H1 (cell line): ENCODE measurements at regions not wholly inside any gene's neighbourhood (a gene's known extent, or its start where the extent isn't known, plus 50 kb on each side); places are given as distances from the start of the nearest gene placed in this dataset.

Experiments used
- CTCF ChIA-PET: fragments of 300-600 bp; sonication (Branson Sonifier 250); formaldehyde crosslinking; loops from one replicate; lab custom pipeline; 2021; ENCODE audit not compliant: partially characterized antibody; lab: Charles Lee
- POLR2A ChIA-PET: fragments of 300-600 bp; sonication (Branson Sonifier 250); formaldehyde crosslinking; loops from one replicate; lab custom pipeline; 2021; ENCODE audit warnings: inconsistent platforms; ENCODE audit not compliant: partially characterized antibody; lab: Charles Lee
- DNase-seq, 2 experiments: peaks; one replicate each; pipeline versions ENCODE4 v3.0.0 to v3.0.0-alpha.2; 2010 to 2022; ENCODE audit warnings: low spot score in 2 of 2, low read depth in 1 of 2, mixed read lengths in 1 of 2
- FAIRE-seq: peaks from 2 replicates; lab custom pipeline; 2011; peaks lifted over from hg19 to GRCh38; lab: Jason Lieb, UNC
- H2AFZ ChIP-seq: 2 replicates; pipeline ENCODE4 v1.8.1; 2012; ENCODE audit warnings: low read length, inconsistent platforms
- H2AK5ac ChIP-seq: 2 replicates; pipeline ENCODE4 v1.6.1; 2013; ENCODE audit warnings: low read depth, low read length
- H2BK120ac ChIP-seq: replicated peaks from 2 replicates; pipeline ENCODE3; 2013; ENCODE audit warnings: low read depth, low read length, inconsistent platforms
- H2BK12ac ChIP-seq: 2 replicates; pipeline ENCODE4 v1.6.1; 2013; ENCODE audit warnings: low read depth, low read length
- H2BK15ac ChIP-seq: 2 replicates; pipeline ENCODE4 v1.6.1; 2013; ENCODE audit warnings: low read length
- H2BK20ac ChIP-seq: 2 replicates; pipeline ENCODE4 v1.6.1; 2013; ENCODE audit warnings: low read length
- H2BK5ac ChIP-seq: 2 replicates; pipeline ENCODE4 v1.6.1; 2013; ENCODE audit warnings: low read depth, low read length
- H3K14ac ChIP-seq: 2 replicates; pipeline ENCODE4 v1.6.1; 2013; ENCODE audit warnings: inconsistent platforms; ENCODE audit not compliant: insufficient read length
- H3K18ac ChIP-seq: 2 replicates; pipeline ENCODE4 v1.6.1; 2013; ENCODE audit warnings: low read length; ENCODE audit errors: extremely low read depth
- H3K23ac ChIP-seq: 2 replicates; pipeline ENCODE4 v1.6.1; 2013; ENCODE audit warnings: inconsistent platforms; ENCODE audit not compliant: insufficient read length
- H3K23me2 ChIP-seq: 2 replicates; pipeline ENCODE4 v1.6.1; 2013; ENCODE audit warnings: low read depth, low read length
- H3K27ac ChIP-seq: 2 replicates; pipeline ENCODE4 v1.6.1; 2011; ENCODE audit warnings: low read depth, low read length, inconsistent platforms
- H3K27me3 ChIP-seq, 4 experiments: replicated peaks in 1 of 4; 1 replicate in 1 of 4; 2 replicates in 3 of 4; pipeline versions ENCODE4 v1.6.1 to v1.8.1; 2011 to 2013; ENCODE audit warnings: low read length in 3 of 4, mild to moderate bottlenecking in 3 of 4, inconsistent platforms in 2 of 4, mixed read lengths in 2 of 4, moderate library complexity in 1 of 4; ENCODE audit not compliant: control insufficient read depth in 3 of 4, insufficient read depth in 3 of 4; ENCODE audit errors: extremely low read depth in 1 of 4
- H3K36me3 ChIP-seq, 4 experiments: 2 replicates each; pipeline versions ENCODE4 v1.6.1 to v1.8.1; 2011 to 2013; ENCODE audit warnings: mild to moderate bottlenecking in 4 of 4, low read length in 3 of 4, moderate library complexity in 2 of 4, control low read depth in 1 of 4, inconsistent platforms in 1 of 4; ENCODE audit not compliant: insufficient read depth in 4 of 4, control insufficient read depth in 2 of 4
- H3K4ac ChIP-seq: replicated peaks from 2 replicates; pipeline ENCODE3; 2013; ENCODE audit warnings: low read length, low read depth, mixed read lengths, inconsistent platforms; ENCODE audit not compliant: insufficient read length
- H3K4me1 ChIP-seq, 4 experiments: replicated peaks in 1 of 4; 1 replicate in 1 of 4; 2 replicates in 3 of 4; pipeline versions ENCODE4 v1.6.1 to v1.8.1; 2011 to 2013; ENCODE audit warnings: low read length in 3 of 4, inconsistent platforms in 2 of 4, mixed read lengths in 1 of 4; ENCODE audit not compliant: insufficient read depth in 4 of 4, control insufficient read depth in 3 of 4
- H3K4me2 ChIP-seq, 2 experiments: 2 replicates each; pipeline versions ENCODE4 v1.6.1 to v1.8.1; 2011 to 2013; ENCODE audit warnings: low read depth in 2 of 2, low read length in 2 of 2, control low read depth in 1 of 2, inconsistent platforms in 1 of 2, mild to moderate bottlenecking in 1 of 2; ENCODE audit not compliant: insufficient read depth in 1 of 2
- H3K4me3 ChIP-seq, 4 experiments: fragments of 200-600, 300-600 bp in 1 of 4; sonication (generic), shearing (Covaris generic), sonication (Bioruptor Twin) in 1 of 4; 2 replicates each; pipeline versions ENCODE4 v1.5.1 to v1.8.1; 2011 to 2016; ENCODE audit warnings: low read length in 4 of 4, low read depth in 3 of 4, control low read depth in 2 of 4, inconsistent platforms in 2 of 4, mild to moderate bottlenecking in 2 of 4, mixed read lengths in 1 of 4, moderate library complexity in 1 of 4; ENCODE audit not compliant: insufficient read depth in 2 of 4; ENCODE audit errors: extremely low read depth in 1 of 4
- H3K56ac ChIP-seq: replicated peaks from 2 replicates; pipeline ENCODE3; 2013; ENCODE audit warnings: low read depth, mild to moderate bottlenecking, mixed read lengths, low read length, inconsistent platforms; ENCODE audit not compliant: insufficient read length
- H3K79me1 ChIP-seq: 2 replicates; pipeline ENCODE4 v1.6.1; 2013; ENCODE audit warnings: low read depth, low read length, control low read depth
- H3K79me2 ChIP-seq, 2 experiments: 2 replicates each; pipeline versions ENCODE4 v1.6.1 to v1.8.1; 2012 to 2013; ENCODE audit warnings: low read length in 2 of 2, mild to moderate bottlenecking in 2 of 2, inconsistent platforms in 1 of 2; ENCODE audit not compliant: insufficient read depth in 2 of 2, control insufficient read depth in 1 of 2
- H3K9ac ChIP-seq, 4 experiments: replicated peaks in 1 of 4; 1 replicate in 1 of 4; 2 replicates in 3 of 4; pipeline versions ENCODE4 v1.6.1 to v1.8.1; 2011 to 2013; ENCODE audit warnings: low read depth in 3 of 4, low read length in 3 of 4, control low read depth in 2 of 4, mild to moderate bottlenecking in 2 of 4, moderate library complexity in 2 of 4, inconsistent platforms in 1 of 4; ENCODE audit errors: extremely low read depth in 1 of 4
- H3K9me3 ChIP-seq, 2 experiments: 2 replicates each; pipeline versions ENCODE4 v1.6.1 to v1.8.1; 2012 to 2013; ENCODE audit warnings: mild to moderate bottlenecking in 2 of 2, moderate library complexity in 2 of 2, control low read depth in 1 of 2, inconsistent platforms in 1 of 2, low read depth in 1 of 2, low read length in 1 of 2, mixed read lengths in 1 of 2; ENCODE audit not compliant: insufficient read depth in 2 of 2
- H4K20me1 ChIP-seq, 2 experiments: replicated peaks in 1 of 2; 2 replicates each; pipeline versions ENCODE3 to v1.8.1; 2011 to 2013; ENCODE audit warnings: inconsistent platforms in 2 of 2, low read length in 2 of 2, mild to moderate bottlenecking in 1 of 2; ENCODE audit not compliant: insufficient read depth in 2 of 2, control insufficient read depth in 1 of 2
- H4K5ac ChIP-seq: 2 replicates; pipeline ENCODE4 v1.6.1; 2013; ENCODE audit warnings: low read length, low read depth, mixed read lengths, inconsistent platforms; ENCODE audit not compliant: insufficient read length
- H4K8ac ChIP-seq: 2 replicates; pipeline ENCODE4 v1.8.0; 2013; ENCODE audit warnings: mild to moderate bottlenecking, moderate library complexity, low read length, inconsistent platforms; ENCODE audit not compliant: insufficient read depth; ENCODE audit errors: extremely low read depth
- H4K91ac ChIP-seq: replicated peaks from 2 replicates; pipeline ENCODE3; 2013; ENCODE audit warnings: low read length, mixed read lengths, inconsistent platforms; ENCODE audit not compliant: insufficient read length
- CBX5 ChIP-seq: fragments of 300-800, 300-1000 bp; sonication (generic); IDR thresholded peaks from 2 replicates; pipeline ENCODE4 v1.7.1; 2016; ENCODE audit warnings: antibody characterized with exemption, low read length, low read depth
- CBX8 ChIP-seq: fragments of 300-800, 300-1000 bp; sonication (generic); IDR thresholded peaks from 2 replicates; pipeline ENCODE4 v1.7.1; 2016; ENCODE audit warnings: low read depth, low read length, borderline replicate concordance
- CTCF ChIP-seq, 3 experiments: IDR thresholded peaks; 1 replicate in 2 of 3; 2 replicates in 1 of 3; pipeline versions ENCODE4 v1.5.1 to v1.6.1; 2011; ENCODE audit warnings: low read length in 3 of 3, mild to moderate bottlenecking in 3 of 3, inconsistent platforms in 2 of 3, low read depth in 1 of 3, moderate library complexity in 1 of 3; ENCODE audit not compliant: insufficient read depth in 1 of 3; ENCODE audit errors: control extremely low read depth in 1 of 3
- KDM5A ChIP-seq: fragments of 200-600 bp; IDR thresholded peaks from 2 replicates; pipeline ENCODE4 v1.7.1; 2012; ENCODE audit warnings: mild to moderate bottlenecking, low read length, inconsistent platforms, mixed read lengths
- POLR2A ChIP-seq, 2 experiments: IDR thresholded peaks; 1 replicate in 1 of 2; 2 replicates in 1 of 2; pipeline ENCODE4 v1.6.1; 2011; ENCODE audit warnings: low read depth in 2 of 2, low read length in 2 of 2, mild to moderate bottlenecking in 2 of 2; ENCODE audit errors: control extremely low read depth in 1 of 2
- SIX5 ChIP-seq: IDR thresholded peaks from 2 replicates; pipeline ENCODE4 v1.6.1; 2011; ENCODE audit warnings: mild to moderate bottlenecking, low read depth, low read length
- TAF1 ChIP-seq: IDR thresholded peaks from 2 replicates; pipeline ENCODE4 v1.6.1; 2011; ENCODE audit warnings: mild to moderate bottlenecking, low read depth, low read length
- TAF7 ChIP-seq: optimal IDR thresholded peaks from 2 replicates; pipeline ENCODE3; 2011; ENCODE audit warnings: low read depth, mild to moderate bottlenecking, inconsistent platforms, low read length, moderate library complexity, borderline replicate concordance
- TEAD4 ChIP-seq: IDR thresholded peaks from 2 replicates; pipeline ENCODE4 v1.6.1; 2012; ENCODE audit warnings: low read depth, low read length, inconsistent platforms, mixed read lengths
- USF2 ChIP-seq: IDR thresholded peaks from 2 replicates; pipeline ENCODE4 v1.6.1; 2011; ENCODE audit warnings: low read length, improper control_type of control experiment
- WGBS, 2 experiments: shearing (Covaris generic) in 1 of 2; methylation state at CpG; one replicate each; pipeline versions ENCODE4 v1.1.6 to v1.1.7; 2013 to 2015; ENCODE audit warnings: low lambda C conversion rate in 2 of 2, mixed read lengths in 2 of 2, inconsistent platforms in 1 of 2, low coverage in 1 of 2, missing lambda C conversion rate in 1 of 2; ENCODE audit not compliant: insufficient replicate concordance in 2 of 2, insufficient coverage in 1 of 2, insufficient read length in 1 of 2; ENCODE audit errors: extremely low coverage in 1 of 2, missing lambda C conversion rate in 1 of 2; 5-methylcytosine and 5-hydroxymethylcytosine counted together

DNA sequence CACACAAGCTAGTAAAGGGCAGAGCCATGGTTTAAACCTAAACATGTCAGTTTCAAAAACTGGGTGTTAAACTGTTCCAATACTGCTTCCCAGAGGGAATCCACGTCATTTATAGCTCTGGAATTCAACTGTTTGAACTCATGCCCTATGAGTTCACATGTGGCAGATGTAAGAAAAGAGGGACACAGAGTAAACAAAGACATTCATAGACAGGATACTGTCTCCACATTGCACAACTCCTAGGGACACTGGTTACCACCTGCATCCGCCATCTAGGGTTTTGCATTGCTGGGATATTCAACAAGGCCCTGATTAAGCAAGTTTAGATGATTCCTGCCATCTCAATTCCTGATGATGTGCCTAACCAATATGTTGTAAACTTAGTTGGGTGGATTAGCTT is 134.1 kb upstream of the COL8A1 start:
- Histone ChIP-seq H3K36me3 (no peaks in the 10 kb centered on the region), H2AK5ac (no peak overlapping the region), H3K79me1 (no peaks in the 10 kb centered on the region), H3K56ac (no peak overlapping the region), H2BK15ac (no peak overlapping the region), H2BK120ac (no peak overlapping the region), H4K8ac (no peak overlapping the region), H3K4me1 (peaks cover 0 to 2% (median 0%) of the 10 kb centered on the region in 4 experiments; a peak in 1 of 7 replicates), H4K20me1 (no peaks in the 10 kb centered on the region), H3K14ac (no peak overlapping the region), H3K23ac (no peak overlapping the region), H3K27ac (no peak overlapping the region), H3K9me3 (no peaks in the 10 kb centered on the region), H2BK5ac (no peak overlapping the region), H3K4me2 (no peak overlapping the region), H3K79me2 (no peaks in the 10 kb centered on the region), H2BK20ac (no peak overlapping the region), H2AFZ (no peak overlapping the region), H3K9ac (no peak overlapping the region), H2BK12ac (no peak overlapping the region), H4K91ac (no peak overlapping the region), H3K4me3 (no peak overlapping the region), H3K23me2 (no peaks in the 10 kb centered on the region), H3K18ac (no peak overlapping the region), H4K5ac (no peak overlapping the region), H3K4ac (no peak overlapping the region), H3K27me3 (no peaks in the 10 kb centered on the region)
- CTCF ChIA-PET, result interaction anchor here (0.6 to 1.6 kb wide), 5 partner anchors 29 to 389 kb away, joined by 3 to 6 read pairs (median 4); no protein-coding TSS in a partner anchor
- DNase-seq (no peak), FAIRE-seq (no peak)
- 87% methylated on average over 2 of the region's 2 CpGs; no CpG with 5 or more reads in 1 of the 2 experiments for WGBS, 2 experiments
- POLR2A ChIA-PET, result no interaction called here
- TF ChIP-seq CTCF (IDR thresholded peaks at IDR 0.05; ENCODE audit: control extremely low read depth in 1 of 3, insufficient read depth in 1 of 3, low read depth in 1 of 3, low read length in 3 of 3) (no peak), CBX8 (no peak), CBX5 (no peak), USF2 (no peak), POLR2A (IDR thresholded peaks at IDR 0.05; ENCODE audit: control extremely low read depth in 1 of 2, low read depth in 2 of 2, low read length in 2 of 2) (no peak), TAF1 (no peak), KDM5A (no peak), TAF7 (no peak), SIX5 (no peak), TEAD4 (no peak)
